ENCODE measurements at regions not wholly inside any gene's neighbourhood (a gene's known extent, or its start where the extent isn't known, plus 50 kb on each side); places are given as distances from the start of the nearest gene placed in this dataset.

DNA sequence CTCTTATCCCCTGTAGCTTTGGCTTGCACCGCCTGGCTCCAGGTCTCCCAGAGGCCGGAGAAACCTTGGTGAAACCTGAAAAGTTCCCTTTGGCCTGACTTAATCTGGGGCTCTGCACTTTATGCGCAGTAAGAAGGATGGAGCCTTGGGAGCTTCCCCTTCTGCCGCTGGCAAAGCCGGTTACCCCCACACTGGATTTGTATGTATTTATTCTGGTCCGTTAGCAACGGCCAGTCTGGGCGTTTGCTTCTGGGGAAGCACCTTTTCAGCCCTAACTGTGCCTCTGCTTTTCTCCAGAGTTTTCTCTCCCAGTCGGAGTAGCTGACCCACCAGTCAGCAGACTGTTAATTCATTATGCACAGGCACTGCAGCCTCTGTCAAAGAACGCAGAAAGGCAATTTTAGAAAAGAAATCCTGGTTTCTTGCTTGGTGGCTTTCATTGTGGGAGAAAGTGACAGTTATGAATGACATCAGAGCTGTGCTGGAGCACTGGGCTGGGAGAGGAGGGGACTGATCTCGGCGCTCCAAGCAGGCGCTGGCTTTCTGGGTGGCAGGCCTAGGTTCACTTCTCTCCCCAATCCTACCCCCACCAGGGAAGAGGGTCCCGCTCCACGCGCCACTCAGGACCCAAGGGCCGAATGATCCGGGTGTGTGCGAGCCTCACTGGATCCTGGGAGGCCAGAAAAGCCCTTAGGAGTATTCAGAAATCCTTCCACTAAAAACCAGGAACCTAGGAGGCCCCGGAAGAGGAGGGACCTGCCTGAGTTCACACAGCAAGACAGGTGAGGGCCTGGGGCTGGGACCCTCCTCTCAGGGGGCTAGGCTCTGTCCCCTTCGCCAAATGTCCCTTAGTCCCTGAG is 70.2 kb downstream of the RTL6 start:
- DNase-seq (no peak), ATAC-seq (no peak)
- Mint-ChIP-seq H3K4me3 (no peak overlapping the region), H3K27ac (peak overlapping the region in 1 of 2 donors; percentile 54), H3K4me1 (no peaks in the 10 kb centered on the region), H3K27me3 (peaks cover 6% of the 10 kb centered on the region), H3K9me3 (peaks cover 0 to 1% of the 10 kb centered on the region in 2 donors)

DNA sequence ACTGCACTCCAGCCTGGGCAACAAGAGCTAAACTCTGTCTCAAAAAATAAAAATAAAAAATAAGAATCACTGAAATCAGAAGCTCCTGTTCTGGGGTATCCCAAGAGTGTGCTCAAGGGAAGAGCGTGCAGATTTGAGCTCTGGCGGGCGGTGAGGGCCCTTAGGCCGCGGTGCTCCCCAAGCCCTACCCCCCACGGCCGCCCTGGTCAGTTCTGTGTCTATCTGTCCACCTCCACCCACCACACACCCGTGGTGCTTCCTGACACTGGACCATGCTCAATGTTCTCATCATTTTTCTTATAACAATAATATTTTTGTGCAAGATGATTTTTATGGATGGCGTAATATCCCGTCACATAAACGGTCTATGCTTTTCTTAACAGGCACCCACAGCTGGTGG is 71.1 kb downstream of the RTL6 start:
- Mint-ChIP-seq H3K27ac (no peak overlapping the region), H3K4me1 (no peaks in the 10 kb centered on the region), H3K4me3 (no peak overlapping the region), H3K27me3 (peaks cover 11% of the 10 kb centered on the region), H3K9me3 (peaks cover 0 to 4% of the 10 kb centered on the region in 2 donors)
- DNase-seq (no peak), ATAC-seq (no peak)

- H3K9me3 Mint-ChIP-seq = peaks cover 0 to 6% of the 10 kb centered on the region in 2 donors
- H3K4me3 Mint-ChIP-seq = no peak overlapping the region
Measured at GRCh38 chr22:44425694-44426045, 72.4 kb downstream of the RTL6 start.

DNA sequence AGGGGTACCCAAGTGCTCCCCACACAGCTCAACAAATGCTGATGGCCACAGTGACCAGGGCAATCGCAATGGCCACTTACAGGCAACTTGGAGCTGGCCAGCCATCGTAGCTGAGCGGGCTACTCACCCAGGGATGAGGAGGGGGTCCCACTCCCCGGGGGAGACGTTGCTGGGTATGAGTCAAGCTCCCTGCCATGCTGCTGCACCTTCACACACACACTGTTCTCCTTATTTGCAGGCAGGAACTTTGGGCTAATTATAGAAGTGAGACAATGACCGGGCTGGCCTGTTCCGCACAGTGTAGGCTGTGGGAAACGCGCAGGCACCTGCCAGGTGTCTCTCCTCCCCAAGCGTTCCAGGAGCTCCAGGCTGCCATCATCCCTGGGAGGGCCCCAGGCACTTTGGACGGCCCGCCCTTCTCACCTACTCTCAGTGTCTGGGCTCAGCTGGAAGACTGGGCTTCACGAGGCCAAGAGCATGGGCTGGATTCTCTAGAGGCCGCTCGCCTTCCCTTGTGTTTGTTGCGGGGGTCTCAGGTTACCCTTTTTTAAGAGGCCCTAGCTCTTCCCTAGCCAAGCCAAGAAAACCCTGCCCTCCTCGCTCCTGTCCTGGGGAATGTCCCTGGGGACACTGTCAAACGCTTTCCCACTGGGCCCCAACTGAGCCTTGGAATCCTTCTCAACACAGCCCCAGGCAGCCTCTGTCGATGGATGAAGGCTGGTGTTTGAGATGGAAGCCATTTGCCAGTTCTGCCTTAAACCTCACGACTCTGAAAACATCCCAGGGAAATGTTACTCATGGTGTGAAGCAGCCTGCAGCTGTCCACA is 73.0 kb downstream of the RTL6 start:
- no peak for ATAC-seq
- Mint-ChIP-seq H3K27ac (peak overlapping the region in 1 of 2 donors; percentile 43), H3K4me3 (no peak overlapping the region), H3K4me1 (no peaks in the 10 kb centered on the region), H3K27me3 (peaks cover 11% of the 10 kb centered on the region), H3K9me3 (peaks cover under 1 to 9% of the 10 kb centered on the region in 2 donors)
- DNase-seq = no peak

More at GRCh38 chr22:44425694-44426045, 72.4 kb downstream of the RTL6 start:
- ATAC-seq = no peak
- DNase-seq = no peak
- peaks cover 11% of the 10 kb centered on the region for H3K27me3 Mint-ChIP-seq
- no peak overlapping the region for H3K27ac Mint-ChIP-seq
- no peaks in the 10 kb centered on the region for H3K4me1 Mint-ChIP-seq

- Mint-ChIP-seq H3K9me3 (peaks cover 8 to 16% of the 10 kb centered on the region in 2 donors), H3K27me3 (peaks cover 18% of the 10 kb centered on the region), H3K4me1 (no peaks in the 10 kb centered on the region), H3K27ac (no peak overlapping the region), H3K4me3 (no peak overlapping the region)
- DNase-seq = no peak
- ATAC-seq = no peak
Measured at GRCh38 chr22:44424359-44424682, 73.7 kb downstream of the RTL6 start.

GRCh38 chr22:44423556-44424358 is 74.3 kb downstream of the RTL6 start:
- Mint-ChIP-seq H3K4me1 (no peaks in the 10 kb centered on the region), H3K27ac (no peak overlapping the region), H3K27me3 (peaks cover 24% of the 10 kb centered on the region), H3K4me3 (no peak overlapping the region), H3K9me3 (peaks cover 11 to 17% of the 10 kb centered on the region in 2 donors)
- DNase-seq = no peak
- ATAC-seq = no peak

- no peak for ATAC-seq
- Mint-ChIP-seq H3K27ac (no peak overlapping the region), H3K27me3 (peaks cover 26% of the 10 kb centered on the region), H3K4me1 (no peaks in the 10 kb centered on the region), H3K9me3 (peaks cover 11 to 17% of the 10 kb centered on the region in 2 donors), H3K4me3 (no peak overlapping the region)
- DNase-seq = no peak
Measured at GRCh38 chr22:44422746-44423380, 75.2 kb downstream of the RTL6 start.

DNA sequence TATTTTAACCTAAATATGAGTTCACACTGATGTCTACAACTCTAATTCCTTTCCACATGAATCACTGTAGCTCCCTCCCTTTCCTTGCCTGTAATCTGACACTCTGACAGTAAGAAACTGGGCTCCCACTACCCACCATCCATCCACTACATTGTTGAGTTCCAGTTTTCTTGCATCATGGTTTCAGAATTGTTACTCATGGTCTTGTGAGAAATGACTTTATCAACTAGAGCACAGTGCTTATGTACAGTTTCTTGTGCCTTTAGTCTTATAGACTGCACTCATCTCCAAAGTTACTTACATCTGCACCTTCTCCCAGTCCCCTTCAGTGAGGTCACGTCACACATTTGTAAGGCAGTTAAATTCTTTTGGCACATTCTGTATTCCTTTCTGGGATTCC is 78.6 kb downstream of the RTL6 start:
- ATAC-seq = no peak
- Mint-ChIP-seq H3K27ac (no peak overlapping the region), H3K4me1 (no peaks in the 10 kb centered on the region), H3K27me3 (peaks cover 26% of the 10 kb centered on the region), H3K4me3 (no peak overlapping the region), H3K9me3 (peaks cover 22 to 28% of the 10 kb centered on the region in 2 donors)
- no peak for DNase-seq

- ATAC-seq (no peak), DNase-seq (no peak)
- no peak overlapping the region for H3K4me3 Mint-ChIP-seq
- H3K27ac Mint-ChIP-seq = no peak overlapping the region
- H3K27me3 Mint-ChIP-seq = peaks cover 10% of the 10 kb centered on the region
- H3K9me3 Mint-ChIP-seq = peaks cover 10 to 11% of the 10 kb centered on the region in 2 donors
- H3K4me1 Mint-ChIP-seq = no peaks in the 10 kb centered on the region
Measured at GRCh38 chr22:44413211-44413610, 84.8 kb downstream of the RTL6 start.

GRCh38 chr22:44412136-44412731 is 85.8 kb downstream of the RTL6 start:
- peaks cover 10% of the 10 kb centered on the region for H3K27me3 Mint-ChIP-seq
- DNase-seq (no peak), ATAC-seq (no peak)
- H3K27ac Mint-ChIP-seq = peak overlapping the region; percentile 19 to 87
- H3K4me3 Mint-ChIP-seq = no peak overlapping the region
- no peaks in the 10 kb centered on the region for H3K4me1 Mint-ChIP-seq
- peaks cover 10 to 11% of the 10 kb centered on the region in 2 donors for H3K9me3 Mint-ChIP-seq

DNA sequence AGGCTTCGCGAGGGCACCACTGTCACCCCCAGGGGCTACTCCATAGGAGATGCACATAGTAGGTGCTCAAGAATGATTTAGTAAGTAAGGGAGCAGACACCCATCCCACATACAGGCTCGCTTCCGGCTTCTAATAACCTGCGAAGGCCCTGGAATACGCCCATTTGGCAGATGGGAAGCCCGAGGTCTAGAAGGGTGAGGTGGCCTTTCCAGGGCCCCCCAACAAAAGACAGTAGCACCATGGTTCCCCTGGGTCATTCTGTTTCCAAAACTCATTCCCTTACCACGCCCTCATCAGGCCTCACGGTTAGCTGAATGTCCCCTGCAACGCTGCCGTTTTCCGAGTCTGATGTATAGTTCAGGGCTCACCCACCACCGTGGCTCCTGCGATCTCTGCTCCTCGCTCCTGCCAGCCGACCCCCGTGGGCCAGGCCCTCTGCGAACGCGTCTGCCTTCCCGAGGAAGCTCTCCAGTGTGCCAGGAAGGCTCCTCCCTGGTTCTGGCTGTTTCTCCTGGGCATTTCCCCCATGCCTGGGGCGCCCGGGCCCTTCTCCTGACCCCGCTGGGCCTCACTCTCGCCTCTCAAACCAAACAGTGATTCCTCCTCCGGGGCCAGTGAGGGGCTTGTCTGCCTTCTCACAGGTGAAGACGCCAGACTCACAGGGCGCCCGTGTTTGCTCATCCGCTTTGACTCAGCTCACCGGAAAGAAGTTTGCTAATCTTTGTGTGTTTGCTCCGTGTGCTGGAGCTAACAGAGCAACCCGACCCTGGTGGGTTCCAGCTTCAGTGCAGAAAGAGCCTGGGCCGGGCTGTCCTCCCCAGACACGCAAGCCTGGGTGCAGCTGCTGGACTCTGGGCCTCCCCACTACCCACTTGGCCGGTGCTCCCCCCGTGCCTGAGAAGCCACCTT is 86.6 kb downstream of the RTL6 start:
- Mint-ChIP-seq H3K27me3 (peaks cover 10% of the 10 kb centered on the region), H3K4me1 (no peaks in the 10 kb centered on the region), H3K4me3 (no peak overlapping the region), H3K27ac (peak overlapping the region; percentile 19 to 87), H3K9me3 (peaks cover 8 to 9% of the 10 kb centered on the region in 2 donors)
- no peak for DNase-seq
- ATAC-seq = no peak

- DNase-seq (no peak), ATAC-seq (no peak)
- Mint-ChIP-seq H3K9me3 (no peaks in the 10 kb centered on the region), H3K4me1 (no peaks in the 10 kb centered on the region), H3K4me3 (no peak overlapping the region), H3K27me3 (peaks cover 10% of the 10 kb centered on the region), H3K27ac (no peak overlapping the region)
Measured at GRCh38 chr22:44410451-44410991, 87.5 kb downstream of the RTL6 start.

GRCh38 chr22:44409974-44410316 is 88.1 kb downstream of the RTL6 start:
- ATAC-seq (no peak), DNase-seq (no peak)
- Mint-ChIP-seq H3K9me3 (no peaks in the 10 kb centered on the region), H3K4me3 (no peak overlapping the region), H3K4me1 (no peaks in the 10 kb centered on the region), H3K27me3 (peaks cover 10% of the 10 kb centered on the region), H3K27ac (peak overlapping the region in 1 of 2 donors; percentile 19)
